SU-DHL-6 (cell line): ENCODE measurements at regions not wholly inside any gene's neighbourhood (a gene's known extent, or its start where the extent isn't known, plus 50 kb on each side); places are given as distances from the start of the nearest gene placed in this dataset.

ENCODE experiments used
- EZH2phosphoT487 ChIP-seq: fragments of 200-600 bp; sonication (generic), shearing (Covaris generic); conservative IDR thresholded peaks from 2 replicates; pipeline ENCODE4 v1.6.1; 2018; ENCODE audit warnings: mild to moderate bottlenecking, antibody characterized with exemption, low read length, moderate library complexity, mixed read lengths
- TF ChIP-seq, protein P1 (sequence below): fragments of 200-600 bp; sonication (generic); IDR thresholded peaks from one replicate; pipeline ENCODE4 v1.5.1; 2017; ENCODE audit warnings: antibody characterized with exemption, mild to moderate bottlenecking, low read length, moderate library complexity; ENCODE audit not compliant: insufficient read depth, poor library complexity, severe bottlenecking

DNA sequence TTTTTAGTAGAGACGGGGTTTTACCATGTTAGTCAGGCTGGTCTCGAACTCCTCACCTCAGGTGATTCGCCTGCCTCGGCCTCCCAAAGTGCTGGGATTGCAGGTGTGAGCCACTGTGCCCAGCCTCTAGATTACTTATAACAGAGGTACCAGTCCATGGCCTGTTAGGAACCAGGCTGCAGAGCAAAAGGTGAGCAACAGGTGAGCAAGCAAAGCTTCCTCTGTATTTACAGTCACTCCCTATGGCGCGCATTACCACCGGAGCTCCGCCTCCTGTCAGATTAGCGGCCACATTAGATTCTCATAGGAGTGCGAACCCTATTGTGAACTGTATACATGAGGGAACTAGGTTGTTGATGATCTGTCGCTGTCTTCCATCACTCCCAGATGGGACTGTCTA is 178.0 kb upstream of the SALL4 start:
- TF ChIP-seq, protein P1, sequence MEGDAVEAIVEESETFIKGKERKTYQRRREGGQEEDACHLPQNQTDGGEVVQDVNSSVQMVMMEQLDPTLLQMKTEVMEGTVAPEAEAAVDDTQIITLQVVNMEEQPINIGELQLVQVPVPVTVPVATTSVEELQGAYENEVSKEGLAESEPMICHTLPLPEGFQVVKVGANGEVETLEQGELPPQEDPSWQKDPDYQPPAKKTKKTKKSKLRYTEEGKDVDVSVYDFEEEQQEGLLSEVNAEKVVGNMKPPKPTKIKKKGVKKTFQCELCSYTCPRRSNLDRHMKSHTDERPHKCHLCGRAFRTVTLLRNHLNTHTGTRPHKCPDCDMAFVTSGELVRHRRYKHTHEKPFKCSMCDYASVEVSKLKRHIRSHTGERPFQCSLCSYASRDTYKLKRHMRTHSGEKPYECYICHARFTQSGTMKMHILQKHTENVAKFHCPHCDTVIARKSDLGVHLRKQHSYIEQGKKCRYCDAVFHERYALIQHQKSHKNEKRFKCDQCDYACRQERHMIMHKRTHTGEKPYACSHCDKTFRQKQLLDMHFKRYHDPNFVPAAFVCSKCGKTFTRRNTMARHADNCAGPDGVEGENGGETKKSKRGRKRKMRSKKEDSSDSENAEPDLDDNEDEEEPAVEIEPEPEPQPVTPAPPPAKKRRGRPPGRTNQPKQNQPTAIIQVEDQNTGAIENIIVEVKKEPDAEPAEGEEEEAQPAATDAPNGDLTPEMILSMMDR: no peak
- no peak for TF ChIP-seq EZH2phosphoT487
